Vagina (tissue), 2 donors: ENCODE measurements at regions not wholly inside any gene's neighbourhood (a gene's known extent, or its start where the extent isn't known, plus 50 kb on each side); places are given as distances from the start of the nearest gene placed in this dataset.

ENCODE experiments used
- CTCF ChIP-seq, 3 experiments: fragments of 450-650 bp in 2 of 3; fragments of 200-600 bp in 1 of 3; sonication (generic) in 1 of 3; IDR thresholded peaks; one replicate each; pipeline ENCODE4 v1.5.1; 2017 to 2019; ENCODE audit warnings: antibody characterized with exemption in 3 of 3, mild to moderate bottlenecking in 2 of 3, moderate library complexity in 2 of 3
- POLR2AphosphoS5 ChIP-seq, 2 donors: sonication (generic); formaldehyde crosslinking; IDR thresholded peaks; one replicate each; pipeline ENCODE4 v1.9.0; 2017; ENCODE audit warnings: antibody characterized with exemption in 2 of 2, mild to moderate bottlenecking in 2 of 2, low read depth in 1 of 2; ENCODE audit not compliant: insufficient read depth in 1 of 2

- TF ChIP-seq CTCF (IDR thresholded peaks at IDR 0.05) (no peak), POLR2AphosphoS5 (IDR thresholded peaks at IDR 0.05; ENCODE audit: insufficient read depth in 1 of 2, low read depth in 1 of 2) (no peak)
These were observed 81.4 kb upstream of the VRK2 start for GRCh38 chr2:57965219-57965618.
